SK-N-SH (cell line): ENCODE measurements at regions not wholly inside any gene's neighbourhood (a gene's known extent, or its start where the extent isn't known, plus 50 kb on each side); places are given as distances from the start of the nearest gene placed in this dataset.

Experiments
- CTCF ChIA-PET: fragments of 300-600, 350-600 bp; formaldehyde crosslinking; extraction: SDS; loops from one replicate; lab custom pipeline; 2021; lab: Yijun Ruan, JAX
- POLR2A ChIA-PET: fragments of 350-600 bp; sonication (Branson Sonifier 250); formaldehyde crosslinking; extraction: SDS; loops from one replicate; lab custom pipeline; 2020; ENCODE audit warnings: antibody characterized with exemption, inconsistent platforms; lab: Yijun Ruan, JAX
- DNase-seq: peaks from one replicate; pipeline ENCODE4 v3.0.0; 2012
- H2AFZ ChIP-seq: fragments of 200-600 bp; sonication (generic); 2 replicates; pipeline ENCODE4 v1.8.1; 2016; ENCODE audit warnings: antibody characterized with exemption, mild to moderate bottlenecking, low read depth
- H3F3A ChIP-seq: fragments of 200-600 bp; sonication (generic); replicated peaks from 2 replicates; pipeline ENCODE3; 2016; ENCODE audit warnings: antibody characterized with exemption, mild to moderate bottlenecking; ENCODE audit not compliant: insufficient read depth
- H3K27ac ChIP-seq, 2 experiments: fragments of 200-500 bp in 1 of 2; fragments of 200-600 bp in 1 of 2; sonication (Bioruptor generic) in 1 of 2; sonication (generic), shearing (Covaris generic) in 1 of 2; 2 replicates each; pipeline versions ENCODE4 v1.5.1 to v1.6.1; 2014 to 2016; ENCODE audit warnings: low read depth in 2 of 2, inconsistent platforms in 1 of 2, low read length in 1 of 2, mild to moderate bottlenecking in 1 of 2, mixed read lengths in 1 of 2
- H3K27me3 ChIP-seq: fragments of 200-600 bp; sonication (generic), shearing (Covaris generic); 2 replicates; pipeline ENCODE4 v1.6.1; 2016; ENCODE audit warnings: mixed run types; ENCODE audit not compliant: insufficient read depth
- H3K36me3 ChIP-seq, 2 experiments: fragments of 200-500 bp in 1 of 2; fragments of 200-600 bp in 1 of 2; sonication (Bioruptor generic) in 1 of 2; sonication (generic) in 1 of 2; replicated peaks in 1 of 2; 2 replicates each; pipeline versions ENCODE3 to v1.5.1; 2014 to 2016; ENCODE audit warnings: low read length in 1 of 2, mild to moderate bottlenecking in 1 of 2; ENCODE audit not compliant: insufficient read depth in 2 of 2, control insufficient read depth in 1 of 2
- H3K4me1 ChIP-seq, 2 experiments: fragments of 200-500 bp in 1 of 2; fragments of 200-600 bp in 1 of 2; sonication (Bioruptor generic) in 1 of 2; sonication (generic), shearing (Covaris generic) in 1 of 2; 2 replicates each; pipeline versions ENCODE4 v1.5.1 to v1.6.1; 2014 to 2016; ENCODE audit warnings: low read depth in 1 of 2, low read length in 1 of 2, mixed run types in 1 of 2; ENCODE audit not compliant: insufficient read depth in 2 of 2, control insufficient read depth in 1 of 2
- H3K4me2 ChIP-seq: fragments of 200-600 bp; sonication (generic), shearing (Covaris generic); 2 replicates; pipeline ENCODE4 v1.6.1; 2017; ENCODE audit warnings: mixed run types
- H3K4me3 ChIP-seq, 2 experiments: fragments of 200-500 bp in 1 of 2; fragments of 200-600 bp in 1 of 2; sonication (Bioruptor generic) in 1 of 2; sonication (generic), shearing (Covaris generic) in 1 of 2; 2 replicates each; pipeline versions ENCODE4 v1.5.1 to v1.8.1; 2014 to 2016; ENCODE audit warnings: low read depth in 2 of 2, inconsistent platforms in 1 of 2, low read length in 1 of 2, mild to moderate bottlenecking in 1 of 2, mixed read lengths in 1 of 2, moderate library complexity in 1 of 2
- H3K79me2 ChIP-seq: fragments of 200-600 bp; sonication (generic); 2 replicates; pipeline ENCODE4 v1.8.1; 2017; ENCODE audit warnings: mild to moderate bottlenecking; ENCODE audit not compliant: insufficient read depth
- H3K9ac ChIP-seq: fragments of 200-600 bp; sonication (generic); 2 replicates; pipeline ENCODE4 v1.6.1; 2017; ENCODE audit warnings: mixed run types
- H3K9me2 ChIP-seq: fragments of 200-600 bp; sonication (generic); 2 replicates; pipeline ENCODE4 v1.6.1; 2017; ENCODE audit warnings: mixed run types
- H3K9me3 ChIP-seq: fragments of 200-600 bp; sonication (generic); 2 replicates; pipeline ENCODE4 v1.6.1; 2017; ENCODE audit warnings: mixed run types, mild to moderate bottlenecking, moderate library complexity
- H4K20me1 ChIP-seq: fragments of 200-600 bp; sonication (generic); 2 replicates; pipeline ENCODE4 v1.6.1; 2017; ENCODE audit warnings: mild to moderate bottlenecking, mixed run types; ENCODE audit not compliant: insufficient read depth
- ELF1 ChIP-seq: IDR thresholded peaks from 2 replicates; pipeline ENCODE4 v1.4.0; 2012
- EZH2phosphoT487 ChIP-seq: fragments of 200-600 bp; sonication (generic); IDR thresholded peaks from 2 replicates; pipeline ENCODE4 v1.6.1; 2017; ENCODE audit warnings: low read depth, mixed run types, mild to moderate bottlenecking, antibody characterized with exemption, moderate library complexity, borderline replicate concordance
- FOSL2 ChIP-seq: IDR thresholded peaks from 2 replicates; pipeline ENCODE4 v1.4.0; 2012; ENCODE audit warnings: low read depth, mild to moderate bottlenecking, moderate library complexity, borderline replicate concordance
- FOXJ3 ChIP-seq: sonication (generic); formaldehyde crosslinking; IDR thresholded peaks from 2 replicates; pipeline ENCODE4 v1.5.1; 2020; ENCODE audit warnings: mild to moderate bottlenecking, missing genetic modification reagents
- JUND ChIP-seq: IDR thresholded peaks from 2 replicates; pipeline ENCODE4 v1.4.0; 2012
- MAX ChIP-seq: IDR thresholded peaks from 2 replicates; pipeline ENCODE4 v1.4.0; 2012; ENCODE audit warnings: low read depth
- MEF2A ChIP-seq: IDR thresholded peaks from 2 replicates; pipeline ENCODE4 v1.4.0; 2012; ENCODE audit warnings: low read depth, borderline replicate concordance
- MXI1 ChIP-seq: IDR thresholded peaks from 2 replicates; pipeline ENCODE4 v1.6.1; 2012; ENCODE audit warnings: mild to moderate bottlenecking, low read depth, low read length, improper control_type of control experiment
- NFIC ChIP-seq: IDR thresholded peaks from 2 replicates; pipeline ENCODE4 v1.4.0; 2012; ENCODE audit warnings: borderline replicate concordance
- NRF1 ChIP-seq: IDR thresholded peaks from 2 replicates; pipeline ENCODE4 v1.6.1; 2012; ENCODE audit warnings: low read depth, mild to moderate bottlenecking, low read length
- RFX5 ChIP-seq: IDR thresholded peaks from 2 replicates; pipeline ENCODE4 v1.6.1; 2012; ENCODE audit warnings: mild to moderate bottlenecking, improper control_type of control experiment, low read length
- RXRA ChIP-seq: IDR thresholded peaks from 2 replicates; pipeline ENCODE4 v1.4.0; 2012; ENCODE audit warnings: low read depth, mild to moderate bottlenecking, borderline replicate concordance
- SIN3A ChIP-seq: IDR thresholded peaks from 2 replicates; pipeline ENCODE4 v1.6.1; 2012; ENCODE audit warnings: low read depth, mild to moderate bottlenecking, low read length, moderate library complexity, borderline replicate concordance
- SMC3 ChIP-seq: IDR thresholded peaks from 2 replicates; pipeline ENCODE4 v1.6.1; 2012; ENCODE audit warnings: low read depth, low read length, improper control_type of control experiment
- TAF1 ChIP-seq: IDR thresholded peaks from 2 replicates; pipeline ENCODE4 v1.6.1; 2012; ENCODE audit warnings: low read depth, mild to moderate bottlenecking, low read length, moderate library complexity, borderline replicate concordance
- TCF12 ChIP-seq: IDR thresholded peaks from 2 replicates; pipeline ENCODE4 v1.4.0; 2012
- USF2 ChIP-seq: fragments of 150-350 bp; IDR thresholded peaks from 2 replicates; pipeline ENCODE4 v1.6.1; 2017; ENCODE audit warnings: antibody characterized with exemption, low read length, low read depth, borderline replicate concordance
- WGBS: methylation state at CpG from one replicate; pipeline ENCODE4 v1.1.6; 2017; ENCODE audit warnings: low lambda C conversion rate; 5-methylcytosine and 5-hydroxymethylcytosine counted together
- TF ChIP-seq, protein P1 (sequence below): IDR thresholded peaks from 2 replicates; pipeline ENCODE4; 2012
- TF ChIP-seq, protein P2 (sequence below): IDR thresholded peaks from 2 replicates; pipeline ENCODE4 v1.6.1; 2012; ENCODE audit warnings: mild to moderate bottlenecking, low read depth, low read length, moderate library complexity

DNA sequence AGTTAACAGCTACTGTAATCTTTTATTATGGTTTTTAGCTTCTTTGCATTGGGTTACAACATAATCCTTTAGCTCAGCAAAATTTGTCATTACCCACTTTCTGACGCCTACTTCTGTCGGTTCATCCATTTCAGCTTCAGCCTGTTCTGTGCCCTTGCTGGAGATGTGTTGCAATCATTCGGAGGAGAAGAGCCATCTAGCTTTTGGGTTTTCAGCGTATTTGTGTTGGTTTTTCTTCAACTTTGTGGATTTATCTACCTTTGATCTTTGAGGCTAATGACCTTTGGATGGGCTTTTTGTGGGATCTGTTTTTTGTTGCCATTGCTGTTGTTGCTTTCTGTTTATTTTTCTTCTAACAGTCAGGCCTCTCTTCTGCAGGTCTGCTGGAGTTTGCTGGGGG is 69.2 kb upstream of the ATXN7L3B start:
- no peaks in the 10 kb centered on the region for H3K9me2 ChIP-seq
- no peaks in the 10 kb centered on the region for H3F3A ChIP-seq
- CTCF ChIA-PET, result no interaction called here
- H3K79me2 ChIP-seq, result no peaks in the 10 kb centered on the region
- H3K27ac ChIP-seq, result no peak overlapping the region
- POLR2A ChIA-PET, result no interaction called here
- H3K36me3 ChIP-seq, result no peaks in the 10 kb centered on the region
- no peak overlapping the region for H3K4me2 ChIP-seq
- H3K4me1 ChIP-seq, result no peaks in the 10 kb centered on the region
- no peaks in the 10 kb centered on the region for H3K9me3 ChIP-seq
- WGBS, result 51% methylated on average over 4 of the region's 4 CpGs
- H3K4me3 ChIP-seq, result no peak overlapping the region
- no peaks in the 10 kb centered on the region for H4K20me1 ChIP-seq
- H2AFZ ChIP-seq, result no peak overlapping the region
- H3K9ac ChIP-seq, result no peak overlapping the region
- TF ChIP-seq RXRA, result no peak
- H3K27me3 ChIP-seq, result no peaks in the 10 kb centered on the region; the same call in 1 of the 2 replicates
- no peak for DNase-seq

- Histone ChIP-seq H3K9ac (no peak overlapping the region), H3K9me3 (no peaks in the 10 kb centered on the region), H2AFZ (no peak overlapping the region), H3K4me3 (no peak overlapping the region), H3K79me2 (no peaks in the 10 kb centered on the region), H3F3A (no peaks in the 10 kb centered on the region), H3K27ac (no peak overlapping the region), H3K4me2 (no peak overlapping the region), H3K4me1 (no peaks in the 10 kb centered on the region), H3K9me2 (no peaks in the 10 kb centered on the region), H4K20me1 (no peaks in the 10 kb centered on the region), H3K36me3 (no peaks in the 10 kb centered on the region), H3K27me3 (no peaks in the 10 kb centered on the region)
- WGBS, result 34% methylated on average over 1 of the region's 1 CpG
- no peak for TF ChIP-seq TCF12
- no peak for TF ChIP-seq MEF2A
- TF ChIP-seq FOSL2, result no peak
- TF ChIP-seq MAX, result no peak
- TF ChIP-seq, protein P1, sequence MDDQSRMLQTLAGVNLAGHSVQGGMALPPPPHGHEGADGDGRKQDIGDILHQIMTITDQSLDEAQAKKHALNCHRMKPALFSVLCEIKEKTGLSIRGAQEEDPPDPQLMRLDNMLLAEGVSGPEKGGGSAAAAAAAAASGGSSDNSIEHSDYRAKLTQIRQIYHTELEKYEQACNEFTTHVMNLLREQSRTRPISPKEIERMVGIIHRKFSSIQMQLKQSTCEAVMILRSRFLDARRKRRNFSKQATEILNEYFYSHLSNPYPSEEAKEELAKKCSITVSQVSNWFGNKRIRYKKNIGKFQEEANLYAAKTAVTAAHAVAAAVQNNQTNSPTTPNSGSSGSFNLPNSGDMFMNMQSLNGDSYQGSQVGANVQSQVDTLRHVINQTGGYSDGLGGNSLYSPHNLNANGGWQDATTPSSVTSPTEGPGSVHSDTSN, result no peak
- TF ChIP-seq RFX5, result no peak
- TF ChIP-seq JUND, result no peak
- no peak for TF ChIP-seq TAF1
- TF ChIP-seq, protein P2, sequence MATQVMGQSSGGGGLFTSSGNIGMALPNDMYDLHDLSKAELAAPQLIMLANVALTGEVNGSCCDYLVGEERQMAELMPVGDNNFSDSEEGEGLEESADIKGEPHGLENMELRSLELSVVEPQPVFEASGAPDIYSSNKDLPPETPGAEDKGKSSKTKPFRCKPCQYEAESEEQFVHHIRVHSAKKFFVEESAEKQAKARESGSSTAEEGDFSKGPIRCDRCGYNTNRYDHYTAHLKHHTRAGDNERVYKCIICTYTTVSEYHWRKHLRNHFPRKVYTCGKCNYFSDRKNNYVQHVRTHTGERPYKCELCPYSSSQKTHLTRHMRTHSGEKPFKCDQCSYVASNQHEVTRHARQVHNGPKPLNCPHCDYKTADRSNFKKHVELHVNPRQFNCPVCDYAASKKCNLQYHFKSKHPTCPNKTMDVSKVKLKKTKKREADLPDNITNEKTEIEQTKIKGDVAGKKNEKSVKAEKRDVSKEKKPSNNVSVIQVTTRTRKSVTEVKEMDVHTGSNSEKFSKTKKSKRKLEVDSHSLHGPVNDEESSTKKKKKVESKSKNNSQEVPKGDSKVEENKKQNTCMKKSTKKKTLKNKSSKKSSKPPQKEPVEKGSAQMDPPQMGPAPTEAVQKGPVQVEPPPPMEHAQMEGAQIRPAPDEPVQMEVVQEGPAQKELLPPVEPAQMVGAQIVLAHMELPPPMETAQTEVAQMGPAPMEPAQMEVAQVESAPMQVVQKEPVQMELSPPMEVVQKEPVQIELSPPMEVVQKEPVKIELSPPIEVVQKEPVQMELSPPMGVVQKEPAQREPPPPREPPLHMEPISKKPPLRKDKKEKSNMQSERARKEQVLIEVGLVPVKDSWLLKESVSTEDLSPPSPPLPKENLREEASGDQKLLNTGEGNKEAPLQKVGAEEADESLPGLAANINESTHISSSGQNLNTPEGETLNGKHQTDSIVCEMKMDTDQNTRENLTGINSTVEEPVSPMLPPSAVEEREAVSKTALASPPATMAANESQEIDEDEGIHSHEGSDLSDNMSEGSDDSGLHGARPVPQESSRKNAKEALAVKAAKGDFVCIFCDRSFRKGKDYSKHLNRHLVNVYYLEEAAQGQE, result no peak
- TF ChIP-seq SMC3, result no peak
- TF ChIP-seq FOXJ3 (CRISPR knock-in tag), result no peak
- TF ChIP-seq EZH2phosphoT487, result no peak
- TF ChIP-seq ELF1, result no peak
- TF ChIP-seq NFIC, result no peak
- TF ChIP-seq MXI1, result no peak
- TF ChIP-seq SIN3A, result no peak
- no peak for TF ChIP-seq USF2
- no peak for TF ChIP-seq NRF1
- no peak for DNase-seq
- POLR2A ChIA-PET, result no interaction called here
- CTCF ChIA-PET, result interaction anchor here (1.3 kb wide), 1 partner anchor 61 kb away, joined by 4 read pairs; no protein-coding TSS in a partner anchor
Observed at GRCh38 chr12:74476234-74476633, 61.4 kb upstream of the ATXN7L3B start.
